ENCODE measurements at regions not wholly inside any gene's neighbourhood (a gene's known extent, or its start where the extent isn't known, plus 50 kb on each side); places are given as distances from the start of the nearest gene placed in this dataset.

GRCh38 chr9:102354041-102354440 lies 615.6 kb upstream of the GRIN3A start:
- TF ChIP-seq CTCF (IDR thresholded peaks at IDR 0.05 in 4 of 5, conservative IDR thresholded peaks at IDR 0.05 in 1 of 5) (no peak), POLR2A (IDR thresholded peaks at IDR 0.05) (no peak)
